ENCODE measurements at regions not wholly inside any gene's neighbourhood (a gene's known extent, or its start where the extent isn't known, plus 50 kb on each side); places are given as distances from the start of the nearest gene placed in this dataset.

- TF ChIP-seq CTCF (IDR thresholded peaks at IDR 0.05), result no peak
- no peak for DNase-seq
- ATAC-seq, result no peak
- Histone ChIP-seq H3K36me3 (no peaks in the 10 kb centered on the region), H3K27me3 (no peaks in the 10 kb centered on the region), H3K4me1 (no peaks in the 10 kb centered on the region), H3K9me3 (no peaks in the 10 kb centered on the region), H3K27ac (no peak overlapping the region), H3K4me3 (no peak overlapping the region)
- intact Hi-C loops (cut with DNase I), result no loop called here
These were observed 60.5 kb upstream of the USP9X start for GRCh38 chrX:41024755-41025154.

- H3K4me3 ChIP-seq, result no peak overlapping the region
- intact Hi-C loops (cut with DNase I), result no loop called here
- no peaks in the 10 kb centered on the region for H3K4me1 ChIP-seq
- ATAC-seq (no peak), DNase-seq (no peak)
- H3K27ac ChIP-seq, result no peak overlapping the region
- no peaks in the 10 kb centered on the region for H3K9me3 ChIP-seq
- no peaks in the 10 kb centered on the region for H3K36me3 ChIP-seq
- TF ChIP-seq CTCF (IDR thresholded peaks at IDR 0.05), result no peak
- H3K27me3 ChIP-seq, result no peaks in the 10 kb centered on the region
These were observed 59.1 kb upstream of the USP9X start for GRCh38 chrX:41025926-41026701.

GRCh38 chrX:41026702-41027078 lies 58.6 kb upstream of the USP9X start:
- Histone ChIP-seq H3K27ac (no peak overlapping the region), H3K27me3 (no peaks in the 10 kb centered on the region), H3K9me3 (no peaks in the 10 kb centered on the region), H3K4me3 (no peak overlapping the region), H3K4me1 (no peaks in the 10 kb centered on the region), H3K36me3 (no peaks in the 10 kb centered on the region)
- no peak for ATAC-seq
- intact Hi-C loops (cut with DNase I), result no loop called here
- DNase-seq, result no peak
- no peak for TF ChIP-seq CTCF (IDR thresholded peaks at IDR 0.05)

- H3K9me3 ChIP-seq, result no peaks in the 10 kb centered on the region
- H3K27ac ChIP-seq, result no peak overlapping the region
- no peaks in the 10 kb centered on the region for H3K27me3 ChIP-seq
- no peak for TF ChIP-seq CTCF (IDR thresholded peaks at IDR 0.05)
- DNase-seq, result no peak
- intact Hi-C loops (cut with DNase I), result no loop called here
- no peaks in the 10 kb centered on the region for H3K36me3 ChIP-seq
- no peaks in the 10 kb centered on the region for H3K4me1 ChIP-seq
- ATAC-seq, result no peak
- H3K4me3 ChIP-seq, result no peak overlapping the region
These were observed 55.9 kb upstream of the USP9X start for GRCh38 chrX:41029332-41029731.

GRCh38 chrX:41031256-41031967 lies 53.8 kb upstream of the USP9X start:
- no peaks in the 10 kb centered on the region for H3K9me3 ChIP-seq
- no peaks in the 10 kb centered on the region for H3K36me3 ChIP-seq
- no peak for DNase-seq
- TF ChIP-seq CTCF (IDR thresholded peaks at IDR 0.05), result no peak
- H3K27me3 ChIP-seq, result no peaks in the 10 kb centered on the region
- no peaks in the 10 kb centered on the region for H3K4me1 ChIP-seq
- intact Hi-C loops (cut with DNase I), result no loop called here
- H3K27ac ChIP-seq, result no peak overlapping the region
- H3K4me3 ChIP-seq, result no peak overlapping the region
- no peak for ATAC-seq

All from upper lobe of right lung (tissue), 1 donor.